GM12878 (cell line): ENCODE measurements at regions not wholly inside any gene's neighbourhood (a gene's known extent, or its start where the extent isn't known, plus 50 kb on each side); places are given as distances from the start of the nearest gene placed in this dataset.

ENCODE experiments used
- BHLHE40 ChIP-seq, 2 experiments: fragments of 450-650 bp in 1 of 2; IDR thresholded peaks; 2 replicates each; pipeline ENCODE4 v1.6.1; 2011 to 2017; ENCODE audit warnings: low read depth in 2 of 2, borderline replicate concordance in 1 of 2, improper control_type of control experiment in 1 of 2, low read length in 1 of 2, mild to moderate bottlenecking in 1 of 2
- E2F4 ChIP-seq: IDR thresholded peaks from 2 replicates; pipeline ENCODE4 v1.6.1; 2012; ENCODE audit warnings: low read depth, low read length, improper control_type of control experiment
- HDAC6 ChIP-seq: fragments of 200-600 bp; sonication (generic); IDR thresholded peaks from one replicate; pipeline ENCODE4 v1.8.0; 2017; ENCODE audit warnings: antibody characterized with exemption; ENCODE audit not compliant: unreplicated experiment
- NR2C2 ChIP-seq: IDR thresholded peaks from 2 replicates; pipeline ENCODE4 v1.6.1; 2011; ENCODE audit warnings: borderline replicate concordance, low read depth; ENCODE audit not compliant: control insufficient read depth, insufficient read length
- RAD21 ChIP-seq: IDR thresholded peaks from 2 replicates; pipeline ENCODE4 v1.6.1; 2011; ENCODE audit warnings: mild to moderate bottlenecking, low read depth, low read length, moderate library complexity; ENCODE audit not compliant: insufficient read depth
- RAD51 ChIP-seq: fragments of 450-650 bp; IDR thresholded peaks from 2 replicates; pipeline ENCODE4 v1.6.1; 2016; ENCODE audit warnings: moderate library complexity, mild to moderate bottlenecking, inconsistent platforms
- TAF1 ChIP-seq: IDR thresholded peaks from 2 replicates; pipeline ENCODE4 v1.6.1; 2011; ENCODE audit warnings: mild to moderate bottlenecking, low read depth, low read length, borderline replicate concordance
- TARDBP ChIP-seq: IDR thresholded peaks from 2 replicates; pipeline ENCODE4 v1.6.1; 2016; ENCODE audit warnings: borderline replicate concordance
- ZBTB11 ChIP-seq: fragments of 450-650 bp; formaldehyde crosslinking; IDR thresholded peaks from 2 replicates; pipeline ENCODE4 v1.5.0; 2022; ENCODE audit warnings: mild to moderate bottlenecking, missing genetic modification characterization
- ZNF24 ChIP-seq: fragments of 450-650 bp; IDR thresholded peaks from 2 replicates; pipeline ENCODE4 v1.6.1; 2017; ENCODE audit warnings: antibody characterized with exemption, mild to moderate bottlenecking
- ZNF274 ChIP-seq: IDR thresholded peaks from one replicate; pipeline ENCODE4 v1.8.0; 2011; ENCODE audit not compliant: insufficient read length, insufficient read depth
- TF ChIP-seq, protein P1 (sequence below): IDR thresholded peaks from 2 replicates; pipeline ENCODE4 v1.6.1; 2011; ENCODE audit warnings: low read depth, low read length, improper control_type of control experiment, borderline replicate concordance
- TF ChIP-seq, protein P2 (sequence below), 3 experiments: IDR thresholded peaks in 2 of 3; conservative IDR thresholded peaks in 1 of 3; 2 replicates each; pipeline ENCODE4 v1.5.1; 2011; ENCODE audit warnings: low read depth in 3 of 3, low read length in 3 of 3, mild to moderate bottlenecking in 3 of 3, control low read depth in 2 of 3, moderate library complexity in 2 of 3, inconsistent platforms in 1 of 3, mixed read lengths in 1 of 3; ENCODE audit not compliant: control insufficient read depth in 2 of 3, insufficient read depth in 1 of 3; ENCODE audit errors: extremely low read depth in 1 of 3
- TF ChIP-seq, protein P3 (sequence below): IDR thresholded peaks from 2 replicates; pipeline ENCODE4 v1.6.1; 2012; ENCODE audit warnings: low read length, inconsistent platforms

GRCh38 chr7:116614499-116615262, 57.3 kb upstream of the MET start:
- TF ChIP-seq, protein P1, sequence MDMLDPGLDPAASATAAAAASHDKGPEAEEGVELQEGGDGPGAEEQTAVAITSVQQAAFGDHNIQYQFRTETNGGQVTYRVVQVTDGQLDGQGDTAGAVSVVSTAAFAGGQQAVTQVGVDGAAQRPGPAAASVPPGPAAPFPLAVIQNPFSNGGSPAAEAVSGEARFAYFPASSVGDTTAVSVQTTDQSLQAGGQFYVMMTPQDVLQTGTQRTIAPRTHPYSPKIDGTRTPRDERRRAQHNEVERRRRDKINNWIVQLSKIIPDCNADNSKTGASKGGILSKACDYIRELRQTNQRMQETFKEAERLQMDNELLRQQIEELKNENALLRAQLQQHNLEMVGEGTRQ = no peak
- TF ChIP-seq, protein P2, sequence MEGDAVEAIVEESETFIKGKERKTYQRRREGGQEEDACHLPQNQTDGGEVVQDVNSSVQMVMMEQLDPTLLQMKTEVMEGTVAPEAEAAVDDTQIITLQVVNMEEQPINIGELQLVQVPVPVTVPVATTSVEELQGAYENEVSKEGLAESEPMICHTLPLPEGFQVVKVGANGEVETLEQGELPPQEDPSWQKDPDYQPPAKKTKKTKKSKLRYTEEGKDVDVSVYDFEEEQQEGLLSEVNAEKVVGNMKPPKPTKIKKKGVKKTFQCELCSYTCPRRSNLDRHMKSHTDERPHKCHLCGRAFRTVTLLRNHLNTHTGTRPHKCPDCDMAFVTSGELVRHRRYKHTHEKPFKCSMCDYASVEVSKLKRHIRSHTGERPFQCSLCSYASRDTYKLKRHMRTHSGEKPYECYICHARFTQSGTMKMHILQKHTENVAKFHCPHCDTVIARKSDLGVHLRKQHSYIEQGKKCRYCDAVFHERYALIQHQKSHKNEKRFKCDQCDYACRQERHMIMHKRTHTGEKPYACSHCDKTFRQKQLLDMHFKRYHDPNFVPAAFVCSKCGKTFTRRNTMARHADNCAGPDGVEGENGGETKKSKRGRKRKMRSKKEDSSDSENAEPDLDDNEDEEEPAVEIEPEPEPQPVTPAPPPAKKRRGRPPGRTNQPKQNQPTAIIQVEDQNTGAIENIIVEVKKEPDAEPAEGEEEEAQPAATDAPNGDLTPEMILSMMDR (IDR thresholded peaks at IDR 0.05 in 2 of 3, conservative IDR thresholded peaks at IDR 0.05 in 1 of 3; ENCODE audit: control insufficient read depth in 2 of 3, extremely low read depth in 1 of 3, insufficient read depth in 1 of 3, low read depth in 3 of 3, low read length in 3 of 3) = no peak
- TF ChIP-seq ZNF274 (no peak), RAD51 (no peak), HDAC6 (no peak), BHLHE40 (IDR thresholded peaks at IDR 0.05; ENCODE audit: borderline replicate concordance in 1 of 2, low read depth in 2 of 2, low read length in 1 of 2) (no peak), E2F4 (no peak), TARDBP (no peak), RAD21 (no peak), NR2C2 (no peak), ZBTB11 (CRISPR knock-in tag) (no peak), TAF1 (no peak), ZNF24 (no peak)
- TF ChIP-seq, protein P3, sequence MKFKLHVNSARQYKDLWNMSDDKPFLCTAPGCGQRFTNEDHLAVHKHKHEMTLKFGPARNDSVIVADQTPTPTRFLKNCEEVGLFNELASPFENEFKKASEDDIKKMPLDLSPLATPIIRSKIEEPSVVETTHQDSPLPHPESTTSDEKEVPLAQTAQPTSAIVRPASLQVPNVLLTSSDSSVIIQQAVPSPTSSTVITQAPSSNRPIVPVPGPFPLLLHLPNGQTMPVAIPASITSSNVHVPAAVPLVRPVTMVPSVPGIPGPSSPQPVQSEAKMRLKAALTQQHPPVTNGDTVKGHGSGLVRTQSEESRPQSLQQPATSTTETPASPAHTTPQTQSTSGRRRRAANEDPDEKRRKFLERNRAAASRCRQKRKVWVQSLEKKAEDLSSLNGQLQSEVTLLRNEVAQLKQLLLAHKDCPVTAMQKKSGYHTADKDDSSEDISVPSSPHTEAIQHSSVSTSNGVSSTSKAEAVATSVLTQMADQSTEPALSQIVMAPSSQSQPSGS = no peak
